Stomach smooth muscle (tissue), 2 donors: ENCODE measurements at regions not wholly inside any gene's neighbourhood (a gene's known extent, or its start where the extent isn't known, plus 50 kb on each side); places are given as distances from the start of the nearest gene placed in this dataset.

ENCODE experiments used
- H3K27ac ChIP-seq: one replicate; pipeline ENCODE4 v1.7.0; 2013; ENCODE audit warnings: mild to moderate bottlenecking, low read length, inconsistent platforms
- H3K27me3 ChIP-seq, 2 donors: one replicate each; pipeline ENCODE4 v1.7.0; 2013; ENCODE audit warnings: low read length in 2 of 2; ENCODE audit not compliant: insufficient read depth in 2 of 2, control insufficient read depth in 1 of 2
- H3K36me3 ChIP-seq, 2 donors: one replicate each; pipeline ENCODE4 v1.7.0; 2013; ENCODE audit warnings: low read length in 2 of 2; ENCODE audit not compliant: control insufficient read depth in 2 of 2, insufficient read depth in 2 of 2
- H3K4me1 ChIP-seq: one replicate; pipeline ENCODE4 v1.7.0; 2013; ENCODE audit warnings: low read length; ENCODE audit not compliant: control insufficient read depth, insufficient read depth
- H3K4me3 ChIP-seq, 2 donors: one replicate each; pipeline ENCODE4 v1.7.0; 2013; ENCODE audit warnings: low read length in 2 of 2
- H3K9ac ChIP-seq, 2 donors: one replicate each; pipeline ENCODE4 v1.7.0; 2013; ENCODE audit warnings: low read length in 2 of 2, mild to moderate bottlenecking in 1 of 2
- H3K9me3 ChIP-seq, 2 donors: one replicate each; pipeline ENCODE4 v1.7.0; 2013; ENCODE audit warnings: low read length in 2 of 2; ENCODE audit not compliant: control insufficient read depth in 2 of 2
- donor health status: healthy.
- donor health status: Pancreatic carcinoma.

DNA sequence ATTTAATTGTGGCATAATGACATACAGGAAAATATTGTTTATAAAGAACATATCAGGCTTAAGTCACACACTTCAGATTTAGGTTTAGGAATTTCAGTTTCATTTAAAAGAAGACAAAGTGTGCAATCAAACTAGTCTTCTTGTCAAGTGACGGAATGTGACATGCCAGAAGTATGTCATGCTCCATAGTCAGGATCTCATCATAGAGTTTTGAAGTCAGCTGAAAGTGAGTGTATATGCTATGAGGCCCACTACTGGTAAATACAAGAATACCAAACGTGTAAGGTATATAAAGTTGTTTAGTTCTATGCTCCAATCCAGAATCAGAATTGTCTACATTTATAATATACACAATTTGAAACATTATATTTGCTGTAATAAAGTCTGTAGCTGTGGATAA, 988.4 kb downstream of the TBL1XR1 start:
- no peaks in the 10 kb centered on the region for H3K27me3 ChIP-seq
- no peak overlapping the region for H3K9ac ChIP-seq
- H3K4me3 ChIP-seq = no peak overlapping the region
- no peaks in the 10 kb centered on the region for H3K4me1 ChIP-seq
- no peaks in the 10 kb centered on the region for H3K36me3 ChIP-seq
- no peaks in the 10 kb centered on the region for H3K9me3 ChIP-seq
- no peak overlapping the region for H3K27ac ChIP-seq

DNA sequence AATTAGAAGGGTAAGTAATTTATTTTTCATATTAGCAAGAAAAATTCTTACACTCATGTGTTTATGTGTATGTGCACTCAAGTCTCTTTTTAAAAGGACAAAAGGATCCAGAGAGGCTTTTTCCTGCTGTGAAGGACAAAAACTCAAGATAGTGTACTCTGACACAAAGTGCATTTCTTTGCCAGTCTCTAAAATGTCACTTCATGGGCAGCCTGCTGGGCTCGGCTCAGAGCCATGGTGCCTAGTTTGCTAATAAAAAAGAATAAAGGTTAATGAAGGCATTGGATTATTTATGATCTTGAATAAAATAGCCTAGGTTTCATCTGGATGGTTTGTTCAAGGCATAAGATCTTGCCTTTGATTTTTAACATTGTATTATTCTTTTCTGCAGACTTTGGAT, 989.0 kb downstream of the TBL1XR1 start:
- Histone ChIP-seq H3K27ac (no peak overlapping the region), H3K9ac (no peak overlapping the region), H3K4me1 (no peaks in the 10 kb centered on the region), H3K36me3 (no peaks in the 10 kb centered on the region), H3K9me3 (no peaks in the 10 kb centered on the region), H3K27me3 (no peaks in the 10 kb centered on the region), H3K4me3 (no peak overlapping the region)

DNA sequence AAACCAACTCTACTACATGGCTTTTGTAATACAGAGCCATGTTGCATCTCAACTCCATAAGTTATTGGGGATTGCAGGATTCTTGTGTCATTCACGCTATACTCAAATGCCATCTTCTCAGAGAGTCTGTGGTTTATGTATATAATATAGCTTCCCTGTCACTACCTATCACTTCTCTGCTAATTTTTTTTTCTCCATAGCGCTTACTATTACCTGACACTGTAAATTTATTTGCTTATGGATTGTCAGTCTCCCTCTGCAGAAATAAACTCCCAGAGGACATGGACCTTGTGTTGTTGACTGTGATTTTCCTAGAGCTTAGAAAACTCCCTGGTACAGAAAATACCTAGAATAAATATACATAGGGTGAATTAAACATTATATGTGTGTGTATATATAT, 990.5 kb downstream of the TBL1XR1 start:
- H3K36me3 ChIP-seq = no peaks in the 10 kb centered on the region
- H3K9me3 ChIP-seq = no peaks in the 10 kb centered on the region
- H3K9ac ChIP-seq = no peak overlapping the region
- H3K4me3 ChIP-seq = no peak overlapping the region
- H3K27me3 ChIP-seq = no peaks in the 10 kb centered on the region
- no peaks in the 10 kb centered on the region for H3K4me1 ChIP-seq
- H3K27ac ChIP-seq = no peak overlapping the region

DNA sequence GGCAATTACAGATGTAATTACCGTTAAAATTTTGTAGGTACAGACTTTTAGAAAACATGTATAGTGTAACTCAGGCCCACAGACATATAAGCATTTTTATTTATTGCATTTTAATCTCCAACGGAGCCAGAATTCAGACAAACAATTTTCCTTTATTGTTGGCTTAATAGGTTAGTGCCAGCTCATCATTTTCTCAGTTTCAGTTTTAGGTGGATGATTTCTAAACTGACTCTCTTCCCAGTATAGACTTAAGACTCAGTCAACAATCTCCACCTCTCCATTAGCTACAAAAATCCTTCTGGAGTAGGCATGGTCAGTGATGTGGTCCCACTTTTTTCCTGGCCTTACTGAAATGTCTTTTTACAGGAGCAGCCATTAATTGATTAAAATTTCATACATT, 994.6 kb downstream of the TBL1XR1 start:
- Histone ChIP-seq H3K4me3 (no peak overlapping the region), H3K36me3 (no peaks in the 10 kb centered on the region), H3K27me3 (no peaks in the 10 kb centered on the region), H3K9ac (no peak overlapping the region), H3K27ac (no peak overlapping the region), H3K9me3 (no peaks in the 10 kb centered on the region), H3K4me1 (no peaks in the 10 kb centered on the region)

DNA sequence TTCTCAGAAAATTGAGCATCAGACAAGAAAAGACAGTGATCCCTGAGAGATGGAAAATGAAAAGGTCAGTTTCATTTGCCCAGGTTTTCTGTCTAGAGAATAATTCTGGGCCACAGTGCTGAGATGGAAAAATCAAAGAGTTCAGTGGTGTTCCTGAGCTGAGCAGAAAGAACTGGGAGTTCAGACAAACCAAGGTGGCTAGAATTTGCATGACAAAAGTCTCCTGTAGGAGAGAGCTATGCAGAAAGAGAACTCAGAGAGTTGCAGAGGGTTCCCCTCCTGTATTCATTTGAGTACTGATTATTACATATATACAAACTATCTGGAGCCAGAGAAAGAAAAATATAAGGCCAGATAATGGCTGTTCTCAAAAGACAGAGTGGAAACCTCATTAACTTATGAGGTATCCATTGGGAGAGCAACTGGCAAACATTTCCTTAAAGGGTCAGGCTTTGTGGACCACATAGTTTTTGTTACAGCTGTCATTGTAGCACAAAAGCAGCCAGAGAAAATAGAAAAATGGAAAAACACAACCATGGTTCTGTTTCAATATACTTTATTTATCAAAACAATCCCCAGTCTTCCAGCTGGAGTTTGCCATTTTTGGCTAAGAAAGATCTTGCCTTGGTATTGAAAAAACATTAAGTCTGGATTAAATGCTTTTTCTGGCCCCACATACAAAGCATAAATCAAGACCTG, 1004.1 kb downstream of the TBL1XR1 start:
- H3K4me3 ChIP-seq = no peak overlapping the region

DNA sequence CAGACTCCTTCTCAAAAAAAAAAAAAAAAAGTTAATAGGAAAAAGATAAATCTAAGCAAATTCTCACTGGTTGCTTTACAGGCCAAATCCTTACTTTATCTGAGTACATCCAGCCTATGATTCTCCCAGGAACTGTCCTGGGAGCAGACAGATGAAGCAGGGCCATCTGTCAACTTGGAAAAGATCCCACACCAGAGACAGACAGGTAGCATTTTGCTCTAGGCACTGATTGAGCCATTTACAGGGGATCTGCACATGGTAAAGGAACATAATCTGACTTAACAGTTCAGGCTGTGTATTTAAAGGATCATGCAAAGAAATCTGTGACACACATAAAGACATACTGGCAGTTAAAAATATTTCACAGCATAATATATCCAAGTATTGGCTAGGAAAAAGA, 1006.5 kb downstream of the TBL1XR1 start:
- Histone ChIP-seq H3K9ac (no peak overlapping the region), H3K36me3 (no peaks in the 10 kb centered on the region), H3K4me1 (no peaks in the 10 kb centered on the region), H3K4me3 (no peak overlapping the region), H3K9me3 (no peaks in the 10 kb centered on the region), H3K27me3 (no peaks in the 10 kb centered on the region), H3K27ac (no peak overlapping the region)

More for the DNA sequence above, 1004.1 kb downstream of the TBL1XR1 start:
- Histone ChIP-seq H3K27me3 (no peaks in the 10 kb centered on the region), H3K9me3 (peaks cover 0 to 9% of the 10 kb centered on the region in 2 donors), H3K27ac (no peak overlapping the region), H3K9ac (no peak overlapping the region), H3K4me1 (no peaks in the 10 kb centered on the region), H3K36me3 (no peaks in the 10 kb centered on the region)

DNA sequence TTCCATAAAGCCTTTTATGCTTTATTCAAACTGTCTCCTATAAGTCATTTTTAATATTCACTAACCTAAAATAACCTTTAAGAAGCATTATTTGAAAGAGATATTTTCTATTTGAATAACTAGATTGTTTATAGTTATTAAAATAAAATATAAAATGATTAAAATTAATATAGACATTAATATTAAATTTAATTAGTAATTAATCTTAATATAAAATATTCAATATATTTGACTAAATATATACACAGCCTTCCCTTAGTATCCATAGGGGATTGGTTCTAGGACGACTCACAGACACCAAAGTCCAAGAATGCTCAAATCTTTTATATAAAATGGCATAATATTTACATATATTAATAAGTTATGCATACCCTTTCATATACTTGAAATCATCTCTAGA, 1014.1 kb downstream of the TBL1XR1 start:
- Histone ChIP-seq H3K27ac (no peak overlapping the region), H3K9ac (no peak overlapping the region), H3K4me1 (no peaks in the 10 kb centered on the region), H3K9me3 (no peaks in the 10 kb centered on the region), H3K4me3 (no peak overlapping the region), H3K36me3 (no peaks in the 10 kb centered on the region), H3K27me3 (no peaks in the 10 kb centered on the region)

DNA sequence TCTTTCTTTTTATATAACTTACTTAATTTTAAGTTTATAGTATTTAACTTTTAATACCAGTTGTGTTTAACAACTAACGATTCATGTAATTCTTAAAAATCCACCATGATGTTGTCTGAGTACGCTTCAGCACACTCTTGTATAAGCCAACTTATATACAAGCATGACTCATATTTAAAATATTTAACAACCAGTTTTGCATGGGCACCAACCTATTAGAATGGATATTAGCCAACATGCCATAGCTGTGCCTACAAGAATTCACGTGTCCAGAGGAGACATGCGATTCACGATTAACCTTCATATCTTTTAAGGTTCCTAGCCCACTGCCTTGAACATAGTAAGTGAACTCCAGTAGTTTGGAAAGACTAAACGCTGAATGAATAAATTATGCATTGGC, 1023.2 kb downstream of the TBL1XR1 start:
- H3K9ac ChIP-seq = no peak overlapping the region
- H3K9me3 ChIP-seq = no peaks in the 10 kb centered on the region
- H3K27me3 ChIP-seq = no peaks in the 10 kb centered on the region
- no peak overlapping the region for H3K4me3 ChIP-seq
- no peaks in the 10 kb centered on the region for H3K4me1 ChIP-seq
- H3K27ac ChIP-seq = no peak overlapping the region
- H3K36me3 ChIP-seq = no peaks in the 10 kb centered on the region

DNA sequence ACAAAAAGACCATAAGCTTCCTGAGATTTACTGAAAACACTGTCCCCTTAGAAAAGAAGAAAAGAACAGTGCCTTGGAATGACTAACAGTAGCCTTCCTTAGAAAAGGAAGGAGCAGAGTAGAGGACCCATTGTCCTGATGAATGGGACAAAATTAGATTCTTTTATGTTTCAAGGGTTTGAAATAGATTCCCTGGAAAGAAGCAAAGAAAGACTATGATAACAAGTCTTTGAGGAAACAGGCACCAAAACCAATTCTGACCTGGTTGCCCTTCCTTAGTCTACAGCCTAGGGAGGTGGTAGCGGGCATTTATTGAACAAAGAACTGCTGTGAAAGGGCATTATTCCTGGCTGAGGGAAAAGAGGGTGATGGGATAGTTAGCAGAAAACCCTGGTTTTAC, 1024.8 kb downstream of the TBL1XR1 start:
- Histone ChIP-seq H3K27me3 (no peaks in the 10 kb centered on the region), H3K9me3 (no peaks in the 10 kb centered on the region), H3K4me3 (no peak overlapping the region), H3K9ac (no peak overlapping the region), H3K4me1 (no peaks in the 10 kb centered on the region), H3K36me3 (no peaks in the 10 kb centered on the region), H3K27ac (no peak overlapping the region)

DNA sequence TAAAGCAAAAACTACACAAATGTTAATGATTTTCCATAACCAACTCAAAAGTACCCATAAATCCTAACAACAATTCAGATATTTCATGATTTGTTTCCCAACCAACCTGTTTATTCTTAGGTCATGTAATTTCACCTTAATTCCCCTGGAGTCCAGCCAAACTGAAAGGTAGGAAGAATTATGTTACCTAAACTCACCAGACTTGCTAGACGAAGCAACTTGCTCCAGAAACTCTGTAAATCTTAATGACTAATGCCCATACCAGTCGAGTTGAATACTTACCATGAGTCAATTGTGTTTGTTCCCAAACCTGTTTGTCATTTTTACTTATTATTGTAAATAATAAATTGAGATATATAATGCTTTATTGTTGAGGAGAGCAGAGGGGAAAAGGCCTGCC, 1030.0 kb downstream of the TBL1XR1 start:
- H3K9me3 ChIP-seq = no peaks in the 10 kb centered on the region
- H3K4me3 ChIP-seq = no peak overlapping the region
- no peaks in the 10 kb centered on the region for H3K27me3 ChIP-seq
- H3K36me3 ChIP-seq = no peaks in the 10 kb centered on the region
- H3K9ac ChIP-seq = no peak overlapping the region
- no peaks in the 10 kb centered on the region for H3K4me1 ChIP-seq
- H3K27ac ChIP-seq = no peak overlapping the region

DNA sequence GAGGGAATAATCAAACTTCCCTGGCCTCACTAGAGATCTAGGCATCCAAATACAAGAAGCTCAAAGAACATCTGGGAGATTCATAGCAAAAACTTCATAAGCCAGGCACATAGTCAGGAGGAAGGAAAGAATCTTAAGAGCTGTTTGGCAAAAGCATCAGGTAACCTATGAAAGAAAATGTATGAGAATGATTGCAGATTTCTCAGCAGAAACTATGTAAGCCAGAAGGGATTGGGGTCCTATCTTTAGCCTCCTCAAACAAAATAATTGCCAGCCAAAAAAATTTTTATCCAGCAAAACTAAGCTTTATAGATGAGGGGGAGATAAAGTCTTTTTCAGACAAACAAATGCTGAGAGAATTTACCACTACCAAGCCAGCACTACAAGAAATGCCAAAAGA, 1036.3 kb downstream of the TBL1XR1 start:
- no peaks in the 10 kb centered on the region for H3K27me3 ChIP-seq
- H3K9me3 ChIP-seq = no peaks in the 10 kb centered on the region
- H3K4me1 ChIP-seq = no peaks in the 10 kb centered on the region
- no peak overlapping the region for H3K9ac ChIP-seq
- no peak overlapping the region for H3K4me3 ChIP-seq
- no peaks in the 10 kb centered on the region for H3K36me3 ChIP-seq
- no peak overlapping the region for H3K27ac ChIP-seq
